ENCODE measurements at regions not wholly inside any gene's neighbourhood (a gene's known extent, or its start where the extent isn't known, plus 50 kb on each side); places are given as distances from the start of the nearest gene placed in this dataset.

DNA sequence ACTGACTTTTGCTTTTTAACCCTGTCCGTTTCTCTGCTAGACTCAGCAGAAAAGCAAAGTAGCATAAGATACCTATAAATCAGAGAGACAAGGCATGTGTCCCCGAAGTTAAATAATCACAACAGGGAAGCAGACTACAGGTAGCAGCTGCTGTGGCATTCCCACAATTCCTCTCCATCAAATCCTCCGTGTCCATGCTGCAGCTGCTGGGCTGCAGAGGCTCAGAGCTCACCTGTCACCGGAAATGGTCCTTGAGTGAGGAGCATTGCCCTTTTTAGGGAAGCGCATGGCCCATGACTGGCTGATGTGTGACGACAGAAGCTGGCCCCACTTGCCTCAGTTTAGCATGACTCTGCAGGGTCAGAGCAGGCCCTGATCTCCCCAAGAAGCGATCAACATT, 125.0 kb downstream of the MSX2 start:
- Histone ChIP-seq H3K9me3 (ENCODE audit: control insufficient read depth in 1 of 2, low read length in 2 of 2) (no peaks in the 10 kb centered on the region), H3K27me3 (ENCODE audit: low read depth, low read length) (no peaks in the 10 kb centered on the region), H3K27ac (ENCODE audit: low read length) (no peak overlapping the region), H3K4me1 (ENCODE audit: control insufficient read depth in 1 of 2, insufficient read depth in 2 of 2, low read length in 2 of 2) (peaks cover 0 to 19% of the 10 kb centered on the region in 2 donors), H3K36me3 (ENCODE audit: control insufficient read depth in 1 of 2, insufficient read depth in 2 of 2, low read length in 2 of 2) (no peaks in the 10 kb centered on the region), H3K4me3 (ENCODE audit: low read depth in 1 of 2, low read length in 2 of 2) (no peak overlapping the region)

- Histone ChIP-seq H3K27me3 (ENCODE audit: low read depth, low read length) (no peaks in the 10 kb centered on the region), H3K36me3 (ENCODE audit: control insufficient read depth in 1 of 2, insufficient read depth in 2 of 2, low read length in 2 of 2) (no peaks in the 10 kb centered on the region), H3K27ac (ENCODE audit: low read length) (no peak overlapping the region), H3K9me3 (ENCODE audit: control insufficient read depth in 1 of 2, low read length in 2 of 2) (no peaks in the 10 kb centered on the region), H3K4me1 (ENCODE audit: control insufficient read depth in 1 of 2, insufficient read depth in 2 of 2, low read length in 2 of 2) (peaks cover 0 to 19% of the 10 kb centered on the region in 2 donors), H3K4me3 (ENCODE audit: low read depth in 1 of 2, low read length in 2 of 2) (no peak overlapping the region)
Measured at GRCh38 chr5:174844971-174845370, 120.6 kb downstream of the MSX2 start.

- no peaks in the 10 kb centered on the region for H3K36me3 ChIP-seq (ENCODE audit: control insufficient read depth in 1 of 2, insufficient read depth in 2 of 2, low read length in 2 of 2)
- H3K27me3 ChIP-seq (ENCODE audit: low read depth, low read length): no peaks in the 10 kb centered on the region
- H3K4me1 ChIP-seq (ENCODE audit: control insufficient read depth in 1 of 2, insufficient read depth in 2 of 2, low read length in 2 of 2): peaks cover 0 to 19% of the 10 kb centered on the region in 2 donors
- no peak overlapping the region for H3K27ac ChIP-seq (ENCODE audit: low read length)
- H3K4me3 ChIP-seq (ENCODE audit: low read depth in 1 of 2, low read length in 2 of 2): no peak overlapping the region
- no peaks in the 10 kb centered on the region for H3K9me3 ChIP-seq (ENCODE audit: control insufficient read depth in 1 of 2, low read length in 2 of 2)
Measured at GRCh38 chr5:174843263-174844250, 119.2 kb downstream of the MSX2 start.

DNA sequence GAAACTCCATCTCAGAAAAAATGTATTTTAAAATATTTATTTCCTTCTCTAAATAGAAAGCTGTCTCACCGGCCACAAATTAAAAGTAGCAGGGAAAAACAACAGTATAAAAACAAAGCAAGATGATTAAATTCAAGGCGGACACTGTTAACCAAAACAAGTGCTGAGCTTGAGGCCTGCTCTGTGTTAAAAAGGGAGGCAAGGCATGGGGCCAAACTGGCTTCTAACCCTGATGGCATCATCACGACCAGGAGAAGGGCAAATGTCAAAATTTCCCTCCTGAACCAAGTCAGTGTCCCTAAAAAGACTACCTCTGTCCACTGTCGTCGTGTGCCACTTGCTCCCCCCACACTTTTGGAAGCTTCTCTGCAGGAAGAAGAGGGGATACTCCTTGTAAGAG, 116.1 kb downstream of the MSX2 start:
- peaks cover 0 to 8% of the 10 kb centered on the region in 2 donors for H3K4me1 ChIP-seq (ENCODE audit: control insufficient read depth in 1 of 2, insufficient read depth in 2 of 2, low read length in 2 of 2)
- no peak overlapping the region for H3K4me3 ChIP-seq (ENCODE audit: low read depth in 1 of 2, low read length in 2 of 2)
- no peaks in the 10 kb centered on the region for H3K36me3 ChIP-seq (ENCODE audit: control insufficient read depth in 1 of 2, insufficient read depth in 2 of 2, low read length in 2 of 2)
- no peaks in the 10 kb centered on the region for H3K9me3 ChIP-seq (ENCODE audit: control insufficient read depth in 1 of 2, low read length in 2 of 2)
- peak overlapping the region; percentile 19 for H3K27ac ChIP-seq (ENCODE audit: low read length)
- no peaks in the 10 kb centered on the region for H3K27me3 ChIP-seq (ENCODE audit: low read depth, low read length)

- no peaks in the 10 kb centered on the region for H3K9me3 ChIP-seq (ENCODE audit: control insufficient read depth in 1 of 2, low read length in 2 of 2)
- no peaks in the 10 kb centered on the region for H3K4me1 ChIP-seq (ENCODE audit: control insufficient read depth in 1 of 2, insufficient read depth in 2 of 2, low read length in 2 of 2)
- H3K27ac ChIP-seq (ENCODE audit: low read length): no peak overlapping the region
- H3K36me3 ChIP-seq (ENCODE audit: control insufficient read depth in 1 of 2, insufficient read depth in 2 of 2, low read length in 2 of 2): no peaks in the 10 kb centered on the region
- H3K27me3 ChIP-seq (ENCODE audit: low read depth, low read length): no peaks in the 10 kb centered on the region
- no peak overlapping the region for H3K4me3 ChIP-seq (ENCODE audit: low read depth in 1 of 2, low read length in 2 of 2)
Measured at GRCh38 chr5:174839196-174839595, 114.8 kb downstream of the MSX2 start.

DNA sequence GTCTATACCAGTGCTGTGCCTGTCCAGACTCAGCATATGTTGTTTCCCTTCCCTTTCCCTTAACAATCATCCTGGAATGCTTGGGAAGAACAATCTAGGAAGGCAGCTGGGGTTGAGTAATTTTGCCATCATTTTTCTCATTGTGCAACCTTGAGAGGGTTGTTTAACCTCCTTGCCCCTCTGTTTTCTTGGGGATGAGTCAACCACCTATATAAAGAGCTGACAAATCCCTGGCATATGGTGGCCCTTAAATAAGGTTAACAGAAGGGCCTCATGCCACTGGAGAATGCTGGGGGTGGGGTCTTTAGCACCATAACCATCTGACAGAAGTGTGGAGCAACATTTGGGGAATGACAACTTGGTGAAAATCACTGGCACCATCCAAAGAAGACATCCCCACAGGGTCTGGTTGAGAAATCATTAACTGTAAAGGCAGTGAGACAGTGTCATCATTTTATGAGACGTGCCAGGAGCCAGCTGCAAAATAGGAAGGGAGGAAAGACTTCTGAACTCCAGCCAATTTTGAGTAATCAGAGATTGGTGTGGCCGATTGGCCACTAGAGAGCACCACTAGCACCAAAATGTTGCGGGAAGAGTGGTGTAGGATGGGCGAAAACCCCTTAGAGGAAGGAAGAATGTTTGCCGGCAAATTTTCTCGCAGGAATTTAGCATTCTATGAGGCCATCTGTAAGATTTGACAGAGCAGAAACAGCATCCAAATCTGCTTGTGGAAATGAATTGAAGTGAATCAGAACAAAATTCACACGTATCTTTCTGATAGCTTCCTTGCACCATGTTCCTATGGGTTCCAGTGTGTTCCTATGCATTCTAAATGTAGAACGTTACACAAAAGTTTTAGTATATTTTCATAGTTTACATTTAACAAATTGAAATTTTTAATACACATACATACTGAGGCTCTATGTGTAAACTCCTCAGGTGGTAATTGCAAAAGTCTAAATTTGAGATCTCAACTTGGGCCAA, 113.8 kb downstream of the MSX2 start:
- Histone ChIP-seq H3K4me3 (ENCODE audit: low read depth in 1 of 2, low read length in 2 of 2) (no peak overlapping the region), H3K27me3 (ENCODE audit: low read depth, low read length) (no peaks in the 10 kb centered on the region), H3K27ac (ENCODE audit: low read length) (no peak overlapping the region), H3K4me1 (ENCODE audit: control insufficient read depth in 1 of 2, insufficient read depth in 2 of 2, low read length in 2 of 2) (no peaks in the 10 kb centered on the region), H3K36me3 (ENCODE audit: control insufficient read depth in 1 of 2, insufficient read depth in 2 of 2, low read length in 2 of 2) (no peaks in the 10 kb centered on the region), H3K9me3 (ENCODE audit: control insufficient read depth in 1 of 2, low read length in 2 of 2) (no peaks in the 10 kb centered on the region)

DNA sequence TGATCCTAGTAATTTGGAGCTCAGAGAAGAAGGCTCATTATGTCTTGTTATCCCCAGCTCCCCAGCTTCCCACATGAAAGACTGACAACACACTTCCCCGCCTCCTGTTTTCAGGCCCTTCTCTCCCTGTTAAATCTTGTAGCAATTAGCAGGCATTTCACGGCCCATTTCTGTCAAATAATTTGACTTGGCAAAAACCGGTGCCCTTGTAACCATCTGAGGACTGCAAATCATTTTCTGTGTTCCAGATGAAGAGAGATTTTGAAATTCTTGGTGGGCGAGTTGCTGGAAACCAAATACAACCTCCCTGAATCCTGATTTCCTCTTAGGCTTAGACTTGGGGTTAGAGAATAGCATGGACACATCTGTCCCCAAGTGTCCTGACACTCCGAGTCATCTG, 109.7 kb downstream of the MSX2 start:
- no peaks in the 10 kb centered on the region for H3K27me3 ChIP-seq (ENCODE audit: low read depth, low read length)
- no peak overlapping the region for H3K4me3 ChIP-seq (ENCODE audit: low read depth in 1 of 2, low read length in 2 of 2)
- H3K36me3 ChIP-seq (ENCODE audit: control insufficient read depth in 1 of 2, insufficient read depth in 2 of 2, low read length in 2 of 2): no peaks in the 10 kb centered on the region
- no peaks in the 10 kb centered on the region for H3K9me3 ChIP-seq (ENCODE audit: control insufficient read depth in 1 of 2, low read length in 2 of 2)
- peaks cover 0 to 5% of the 10 kb centered on the region in 2 donors for H3K4me1 ChIP-seq (ENCODE audit: control insufficient read depth in 1 of 2, insufficient read depth in 2 of 2, low read length in 2 of 2)
- H3K27ac ChIP-seq (ENCODE audit: low read length): no peak overlapping the region

- Histone ChIP-seq H3K9me3 (ENCODE audit: control insufficient read depth in 1 of 2, low read length in 2 of 2) (no peaks in the 10 kb centered on the region), H3K4me3 (ENCODE audit: low read depth in 1 of 2, low read length in 2 of 2) (no peak overlapping the region), H3K27me3 (ENCODE audit: low read depth, low read length) (no peaks in the 10 kb centered on the region), H3K27ac (ENCODE audit: low read length) (no peak overlapping the region), H3K4me1 (ENCODE audit: control insufficient read depth in 1 of 2, insufficient read depth in 2 of 2, low read length in 2 of 2) (peaks cover 0 to 5% of the 10 kb centered on the region in 2 donors), H3K36me3 (ENCODE audit: control insufficient read depth in 1 of 2, insufficient read depth in 2 of 2, low read length in 2 of 2) (no peaks in the 10 kb centered on the region)
Measured at GRCh38 chr5:174832811-174833210, 108.4 kb downstream of the MSX2 start.

DNA sequence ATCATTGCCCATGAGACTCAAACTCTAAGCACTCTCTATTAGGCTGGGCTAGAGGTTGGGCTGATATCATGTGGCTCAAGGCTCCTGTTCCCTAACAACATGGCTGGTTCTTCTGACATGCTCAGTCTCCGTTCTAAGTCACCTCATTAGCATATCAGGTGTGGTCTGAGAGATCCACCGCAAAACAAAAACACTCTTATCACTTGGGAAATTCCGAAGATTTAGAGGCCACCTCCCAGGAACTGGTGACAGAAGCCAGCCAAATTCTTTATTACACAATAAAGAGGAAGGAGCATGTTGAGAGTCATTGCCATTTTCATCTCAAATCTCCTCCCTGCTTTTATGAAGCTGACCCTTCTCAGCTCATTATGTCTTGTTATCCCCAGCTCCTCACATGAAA, 107.6 kb downstream of the MSX2 start:
- H3K9me3 ChIP-seq (ENCODE audit: control insufficient read depth in 1 of 2, low read length in 2 of 2): no peaks in the 10 kb centered on the region
- H3K27me3 ChIP-seq (ENCODE audit: low read depth, low read length): no peaks in the 10 kb centered on the region
- H3K4me3 ChIP-seq (ENCODE audit: low read depth in 1 of 2, low read length in 2 of 2): no peak overlapping the region
- no peaks in the 10 kb centered on the region for H3K36me3 ChIP-seq (ENCODE audit: control insufficient read depth in 1 of 2, insufficient read depth in 2 of 2, low read length in 2 of 2)
- H3K27ac ChIP-seq (ENCODE audit: low read length): no peak overlapping the region
- peaks cover 0 to 5% of the 10 kb centered on the region in 2 donors for H3K4me1 ChIP-seq (ENCODE audit: control insufficient read depth in 1 of 2, insufficient read depth in 2 of 2, low read length in 2 of 2)

- peaks cover 0 to 5% of the 10 kb centered on the region in 2 donors for H3K4me1 ChIP-seq (ENCODE audit: control insufficient read depth in 1 of 2, insufficient read depth in 2 of 2, low read length in 2 of 2)
- H3K27ac ChIP-seq (ENCODE audit: low read length): no peak overlapping the region
- H3K4me3 ChIP-seq (ENCODE audit: low read depth in 1 of 2, low read length in 2 of 2): no peak overlapping the region
- no peaks in the 10 kb centered on the region for H3K27me3 ChIP-seq (ENCODE audit: low read depth, low read length)
- H3K36me3 ChIP-seq (ENCODE audit: control insufficient read depth in 1 of 2, insufficient read depth in 2 of 2, low read length in 2 of 2): no peaks in the 10 kb centered on the region
- no peaks in the 10 kb centered on the region for H3K9me3 ChIP-seq (ENCODE audit: control insufficient read depth in 1 of 2, low read length in 2 of 2)
Measured at GRCh38 chr5:174831031-174831660, 106.8 kb downstream of the MSX2 start.

- Histone ChIP-seq H3K36me3 (ENCODE audit: control insufficient read depth in 1 of 2, insufficient read depth in 2 of 2, low read length in 2 of 2) (no peaks in the 10 kb centered on the region), H3K4me3 (ENCODE audit: low read depth in 1 of 2, low read length in 2 of 2) (no peak overlapping the region), H3K27ac (ENCODE audit: low read length) (no peak overlapping the region), H3K27me3 (ENCODE audit: low read depth, low read length) (no peaks in the 10 kb centered on the region), H3K9me3 (ENCODE audit: control insufficient read depth in 1 of 2, low read length in 2 of 2) (no peaks in the 10 kb centered on the region), H3K4me1 (ENCODE audit: control insufficient read depth in 1 of 2, insufficient read depth in 2 of 2, low read length in 2 of 2) (peaks cover 0 to 5% of the 10 kb centered on the region in 2 donors)
Measured at GRCh38 chr5:174829511-174829864, 105.1 kb downstream of the MSX2 start.
